GM12878 (cell line): ENCODE measurements at regions not wholly inside any gene's neighbourhood (a gene's known extent, or its start where the extent isn't known, plus 50 kb on each side); places are given as distances from the start of the nearest gene placed in this dataset.

Experiments used
- ATF7 ChIP-seq: fragments of 450-650 bp; IDR thresholded peaks from 2 replicates; pipeline ENCODE4 v1.6.1; 2016; ENCODE audit warnings: low read depth, mild to moderate bottlenecking
- CEBPZ ChIP-seq: fragments of 150-350 bp; IDR thresholded peaks from 2 replicates; pipeline ENCODE4 v1.6.1; 2016; ENCODE audit warnings: low read depth, low read length
- E2F4 ChIP-seq: IDR thresholded peaks from 2 replicates; pipeline ENCODE4 v1.6.1; 2012; ENCODE audit warnings: low read depth, low read length, improper control_type of control experiment
- NR2C1 ChIP-seq: fragments of 450-650 bp; IDR thresholded peaks from 2 replicates; pipeline ENCODE4 v1.6.1; 2017; ENCODE audit warnings: antibody characterized with exemption, mild to moderate bottlenecking, moderate library complexity
- PAX5 ChIP-seq: IDR thresholded peaks from 2 replicates; pipeline ENCODE4 v1.6.1; 2011; ENCODE audit warnings: low read depth, low read length, borderline replicate concordance
- SUZ12 ChIP-seq: fragments of 200-600 bp; sonication (generic); IDR thresholded peaks from one replicate; pipeline ENCODE4 v1.6.1; 2018; ENCODE audit warnings: antibody characterized with exemption, mild to moderate bottlenecking; ENCODE audit not compliant: unreplicated experiment
- TF ChIP-seq, protein P1 (sequence below), 3 experiments: IDR thresholded peaks in 2 of 3; conservative IDR thresholded peaks in 1 of 3; 2 replicates each; pipeline ENCODE4 v1.5.1; 2011; ENCODE audit warnings: low read depth in 3 of 3, low read length in 3 of 3, mild to moderate bottlenecking in 3 of 3, control low read depth in 2 of 3, moderate library complexity in 2 of 3, inconsistent platforms in 1 of 3, mixed read lengths in 1 of 3; ENCODE audit not compliant: control insufficient read depth in 2 of 3, insufficient read depth in 1 of 3; ENCODE audit errors: extremely low read depth in 1 of 3
- TF ChIP-seq, protein P2 (sequence below): IDR thresholded peaks from 2 replicates; pipeline ENCODE4 v1.6.1; 2012; ENCODE audit warnings: improper control_type of control experiment, low read depth, low read length; ENCODE audit not compliant: insufficient replicate concordance

DNA sequence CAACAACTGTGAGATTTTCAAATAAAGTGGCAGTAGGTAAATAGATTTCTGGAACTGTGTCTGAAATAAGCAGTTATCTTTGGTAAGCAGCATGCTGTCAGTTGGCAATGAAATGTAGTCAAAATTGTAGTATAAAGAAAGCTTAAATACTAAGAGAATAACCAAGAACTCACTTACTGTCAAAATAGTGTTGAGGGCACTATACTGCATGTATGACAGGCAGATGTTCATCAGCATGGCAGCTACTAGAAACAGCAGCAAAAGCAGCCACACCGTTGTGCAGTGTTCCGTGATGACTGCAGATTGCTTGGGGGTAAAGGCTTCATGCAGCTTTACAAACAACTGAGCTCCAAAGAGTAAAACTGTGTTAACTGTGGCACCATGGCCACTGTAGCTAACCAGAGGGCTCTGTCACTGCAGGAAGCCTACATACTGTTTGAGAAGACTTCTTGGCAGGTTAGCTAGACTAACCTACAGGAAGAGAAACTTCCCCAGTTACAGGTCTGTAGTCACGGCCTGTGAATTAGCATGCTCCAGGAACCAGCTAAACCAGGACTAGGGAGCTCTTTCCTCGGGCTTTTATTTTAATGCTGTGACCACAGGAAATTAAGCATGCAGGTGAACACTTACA lies 459.7 kb downstream of the TBL1XR1 start (continued):
- TF ChIP-seq, protein P1, sequence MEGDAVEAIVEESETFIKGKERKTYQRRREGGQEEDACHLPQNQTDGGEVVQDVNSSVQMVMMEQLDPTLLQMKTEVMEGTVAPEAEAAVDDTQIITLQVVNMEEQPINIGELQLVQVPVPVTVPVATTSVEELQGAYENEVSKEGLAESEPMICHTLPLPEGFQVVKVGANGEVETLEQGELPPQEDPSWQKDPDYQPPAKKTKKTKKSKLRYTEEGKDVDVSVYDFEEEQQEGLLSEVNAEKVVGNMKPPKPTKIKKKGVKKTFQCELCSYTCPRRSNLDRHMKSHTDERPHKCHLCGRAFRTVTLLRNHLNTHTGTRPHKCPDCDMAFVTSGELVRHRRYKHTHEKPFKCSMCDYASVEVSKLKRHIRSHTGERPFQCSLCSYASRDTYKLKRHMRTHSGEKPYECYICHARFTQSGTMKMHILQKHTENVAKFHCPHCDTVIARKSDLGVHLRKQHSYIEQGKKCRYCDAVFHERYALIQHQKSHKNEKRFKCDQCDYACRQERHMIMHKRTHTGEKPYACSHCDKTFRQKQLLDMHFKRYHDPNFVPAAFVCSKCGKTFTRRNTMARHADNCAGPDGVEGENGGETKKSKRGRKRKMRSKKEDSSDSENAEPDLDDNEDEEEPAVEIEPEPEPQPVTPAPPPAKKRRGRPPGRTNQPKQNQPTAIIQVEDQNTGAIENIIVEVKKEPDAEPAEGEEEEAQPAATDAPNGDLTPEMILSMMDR (IDR thresholded peaks at IDR 0.05 in 2 of 3, conservative IDR thresholded peaks at IDR 0.05 in 1 of 3; ENCODE audit: control insufficient read depth in 2 of 3, extremely low read depth in 1 of 3, insufficient read depth in 1 of 3, low read depth in 3 of 3, low read length in 3 of 3) = no peak
- TF ChIP-seq CEBPZ (no peak), NR2C1 (no peak), ATF7 (no peak), PAX5 (no peak), E2F4 (no peak), SUZ12 (no peak)
- TF ChIP-seq, protein P2, sequence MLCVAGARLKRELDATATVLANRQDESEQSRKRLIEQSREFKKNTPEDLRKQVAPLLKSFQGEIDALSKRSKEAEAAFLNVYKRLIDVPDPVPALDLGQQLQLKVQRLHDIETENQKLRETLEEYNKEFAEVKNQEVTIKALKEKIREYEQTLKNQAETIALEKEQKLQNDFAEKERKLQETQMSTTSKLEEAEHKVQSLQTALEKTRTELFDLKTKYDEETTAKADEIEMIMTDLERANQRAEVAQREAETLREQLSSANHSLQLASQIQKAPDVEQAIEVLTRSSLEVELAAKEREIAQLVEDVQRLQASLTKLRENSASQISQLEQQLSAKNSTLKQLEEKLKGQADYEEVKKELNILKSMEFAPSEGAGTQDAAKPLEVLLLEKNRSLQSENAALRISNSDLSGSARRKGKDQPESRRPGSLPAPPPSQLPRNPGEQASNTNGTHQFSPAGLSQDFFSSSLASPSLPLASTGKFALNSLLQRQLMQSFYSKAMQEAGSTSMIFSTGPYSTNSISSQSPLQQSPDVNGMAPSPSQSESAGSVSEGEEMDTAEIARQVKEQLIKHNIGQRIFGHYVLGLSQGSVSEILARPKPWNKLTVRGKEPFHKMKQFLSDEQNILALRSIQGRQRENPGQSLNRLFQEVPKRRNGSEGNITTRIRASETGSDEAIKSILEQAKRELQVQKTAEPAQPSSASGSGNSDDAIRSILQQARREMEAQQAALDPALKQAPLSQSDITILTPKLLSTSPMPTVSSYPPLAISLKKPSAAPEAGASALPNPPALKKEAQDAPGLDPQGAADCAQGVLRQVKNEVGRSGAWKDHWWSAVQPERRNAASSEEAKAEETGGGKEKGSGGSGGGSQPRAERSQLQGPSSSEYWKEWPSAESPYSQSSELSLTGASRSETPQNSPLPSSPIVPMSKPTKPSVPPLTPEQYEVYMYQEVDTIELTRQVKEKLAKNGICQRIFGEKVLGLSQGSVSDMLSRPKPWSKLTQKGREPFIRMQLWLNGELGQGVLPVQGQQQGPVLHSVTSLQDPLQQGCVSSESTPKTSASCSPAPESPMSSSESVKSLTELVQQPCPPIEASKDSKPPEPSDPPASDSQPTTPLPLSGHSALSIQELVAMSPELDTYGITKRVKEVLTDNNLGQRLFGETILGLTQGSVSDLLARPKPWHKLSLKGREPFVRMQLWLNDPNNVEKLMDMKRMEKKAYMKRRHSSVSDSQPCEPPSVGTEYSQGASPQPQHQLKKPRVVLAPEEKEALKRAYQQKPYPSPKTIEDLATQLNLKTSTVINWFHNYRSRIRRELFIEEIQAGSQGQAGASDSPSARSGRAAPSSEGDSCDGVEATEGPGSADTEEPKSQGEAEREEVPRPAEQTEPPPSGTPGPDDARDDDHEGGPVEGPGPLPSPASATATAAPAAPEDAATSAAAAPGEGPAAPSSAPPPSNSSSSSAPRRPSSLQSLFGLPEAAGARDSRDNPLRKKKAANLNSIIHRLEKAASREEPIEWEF = no peak
